ENCODE measurements at regions not wholly inside any gene's neighbourhood (a gene's known extent, or its start where the extent isn't known, plus 50 kb on each side); places are given as distances from the start of the nearest gene placed in this dataset.

GRCh38 chr1:31510853-31511789, 65.2 kb upstream of the TINAGL1 start:
- H4K91ac ChIP-seq (ENCODE audit: insufficient read depth, low read depth, low read length), result no peak overlapping the region
- H3K14ac ChIP-seq (replicated peaks; ENCODE audit: low read depth, low read length), result no peak overlapping the region
- H3K36me3 ChIP-seq (ENCODE audit: control insufficient read depth, insufficient read depth, low read length), result no peaks in the 10 kb centered on the region
- no peak overlapping the region for H3K56ac ChIP-seq (ENCODE audit: extremely low read depth, insufficient read depth, low read length)
- ATAC-seq (ENCODE audit: low read depth) (no peak), DNase-seq (no peak)
- H3K9ac ChIP-seq (ENCODE audit: low read depth, low read length), result no peak overlapping the region
- intact Hi-C loops (cut with micrococcal nuclease) (no loop called here), in situ Hi-C loops (cut with MboI; ENCODE audit: low sequenced_read_pairs) (no loop called here), dilution Hi-C loops (cut with HindIII; ENCODE audit: low sequenced_read_pairs, unreplicated experiment) (no loop called here)
- no peak overlapping the region for H3K4me2 ChIP-seq (ENCODE audit: low read depth, low read length)
- H3K27me3 ChIP-seq (ENCODE audit: control insufficient read depth, insufficient read depth, low read length), result peaks cover 74% of the 10 kb centered on the region
- ChIA-PET POLR2A (ENCODE audit: unreplicated experiment) (no interaction called here), CTCF (interaction anchor here (0.8 kb wide), 1 partner anchor 9 kb away, joined by 4 read pairs; no protein-coding TSS in a partner anchor)
- H3K79me1 ChIP-seq (ENCODE audit: low read depth in 1 of 2, low read length in 2 of 2), result no peaks in the 10 kb centered on the region
- no peak overlapping the region for H3K23ac ChIP-seq (ENCODE audit: low read depth, low read length)
- H3K18ac ChIP-seq (ENCODE audit: low read depth, low read length), result no peak overlapping the region
- no peak overlapping the region for H3K27ac ChIP-seq (ENCODE audit: insufficient read depth, low read length)
- no peaks in the 10 kb centered on the region for H4K20me1 ChIP-seq (ENCODE audit: insufficient read depth, low read length)
- no peak overlapping the region for H4K8ac ChIP-seq (ENCODE audit: low read depth in 2 of 2, low read length in 2 of 2)
- H2AFZ ChIP-seq (replicated peaks; ENCODE audit: low read length, poor library complexity), result no peak overlapping the region
- no peak overlapping the region for H3K4ac ChIP-seq (ENCODE audit: low read depth, low read length)
- no peak overlapping the region for H2BK120ac ChIP-seq (ENCODE audit: low read depth, low read length)
- no peak overlapping the region for H3K4me3 ChIP-seq (ENCODE audit: insufficient read depth, low read depth, low read length)
- no peak overlapping the region for H2AK9ac ChIP-seq (replicated peaks; ENCODE audit: low read depth, low read length, poor library complexity)
- BruUV-seq (replicated peaks), result no TSS peak
- H2BK20ac ChIP-seq (ENCODE audit: low read depth, low read length), result no peak overlapping the region
- H3K4me1 ChIP-seq (ENCODE audit: control insufficient read depth, insufficient read depth, low read length), result peaks cover 2% of the 10 kb centered on the region; the same call in 1 of the 2 replicates
- no peak overlapping the region for H2BK5ac ChIP-seq (ENCODE audit: low read depth, low read length, poor library complexity, severe bottlenecking)
- H2BK15ac ChIP-seq (ENCODE audit: low read depth, low read length), result no peak overlapping the region
- H4K5ac ChIP-seq (ENCODE audit: low read depth, low read length), result no peak overlapping the region
- no peaks in the 10 kb centered on the region; the same call in 1 of the 2 replicates for H3K9me1 ChIP-seq (ENCODE audit: insufficient read depth, low read length)
- peaks cover 6% of the 10 kb centered on the region for H3K9me3 ChIP-seq (ENCODE audit: control insufficient read depth, insufficient read depth, low read length)
- 72% methylated on average over 3 of the region's 8 CpGs; no CpG with 5 or more reads in 1 of the 2 experiments for WGBS, 2 experiments (ENCODE audit: extremely low coverage in 2 of 2, insufficient read length in 1 of 2)
- H2AK5ac ChIP-seq (ENCODE audit: low read depth, low read length), result no peak overlapping the region
- TF ChIP-seq NFE2L2 (IDR thresholded peaks at IDR 0.05; ENCODE audit: low read depth, low read length) (no peak), USF2 (IDR thresholded peaks at IDR 0.05; ENCODE audit: low read depth, low read length) (no peak), CHD1 (IDR thresholded peaks at IDR 0.05; ENCODE audit: low read depth, low read length) (no peak), CTCF (conservative IDR thresholded peaks at IDR 0.05; ENCODE audit: low read depth, low read length) (no peak), FOS (IDR thresholded peaks at IDR 0.05; ENCODE audit: low read depth, low read length) (no peak), RAD21 (IDR thresholded peaks at IDR 0.05; ENCODE audit: low read length) (no peak), MAZ (IDR thresholded peaks at IDR 0.05; ENCODE audit: borderline replicate concordance, low read depth, low read length) (no peak), ELK1 (IDR thresholded peaks at IDR 0.05; ENCODE audit: borderline replicate concordance, low read depth, low read length) (no peak), MAFK (IDR thresholded peaks at IDR 0.05; ENCODE audit: low read depth, low read length) (no peak), MXI1 (IDR thresholded peaks at IDR 0.05; ENCODE audit: borderline replicate concordance, low read depth, low read length) (no peak), RFX5 (IDR thresholded peaks at IDR 0.05; ENCODE audit: low read depth, low read length) (no peak), POLR2A (IDR thresholded peaks at IDR 0.05; ENCODE audit: low read depth, low read length) (no peak), SMC3 (IDR thresholded peaks at IDR 0.05; ENCODE audit: low read depth, low read length) (no peak), CEBPB (IDR thresholded peaks at IDR 0.05; ENCODE audit: low read depth, low read length) (no peak), BHLHE40 (IDR thresholded peaks at IDR 0.05; ENCODE audit: low read depth, low read length) (no peak)
